ENCODE measurements at regions not wholly inside any gene's neighbourhood (a gene's known extent, or its start where the extent isn't known, plus 50 kb on each side); places are given as distances from the start of the nearest gene placed in this dataset.
"Not testable (repeated sequence)": the region's sequence is repeated elsewhere in the genome, so short reads cannot be mapped to it uniquely, and the experiment has no call there.

DNA sequence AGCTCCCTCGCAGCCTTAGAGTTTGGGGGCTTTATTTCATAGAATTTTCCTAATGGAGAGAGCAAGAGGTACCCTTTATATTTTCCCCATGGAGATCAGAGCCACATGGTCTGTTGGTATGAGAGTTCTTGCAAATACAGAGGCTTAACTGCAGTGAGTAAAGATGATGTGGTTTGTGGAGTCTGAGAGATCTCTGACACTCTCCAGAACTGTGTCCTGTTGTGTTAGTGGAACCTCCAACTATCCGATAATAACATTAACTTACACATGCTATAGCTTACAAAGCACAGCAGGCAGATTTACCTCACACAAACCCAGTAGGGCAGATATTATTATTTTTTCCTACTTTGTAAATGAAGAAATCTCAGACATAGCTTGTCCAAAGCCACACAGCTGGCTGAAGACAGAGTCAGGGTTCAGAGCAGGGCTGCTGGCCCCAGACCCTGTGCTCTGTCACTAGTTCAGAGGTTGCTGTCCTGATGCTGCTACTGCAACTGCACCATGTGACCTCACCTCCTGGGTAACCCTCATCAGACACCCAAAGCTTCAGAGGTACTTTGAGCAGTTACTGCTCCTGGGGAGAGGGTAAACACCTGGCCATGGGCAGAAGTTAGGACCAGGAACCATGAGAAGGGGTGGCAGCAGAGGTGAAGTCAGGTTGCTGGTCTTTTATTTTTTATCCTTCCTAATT is 384.8 kb upstream of the PROX1 start:
- no peak for DNase-seq

DNA sequence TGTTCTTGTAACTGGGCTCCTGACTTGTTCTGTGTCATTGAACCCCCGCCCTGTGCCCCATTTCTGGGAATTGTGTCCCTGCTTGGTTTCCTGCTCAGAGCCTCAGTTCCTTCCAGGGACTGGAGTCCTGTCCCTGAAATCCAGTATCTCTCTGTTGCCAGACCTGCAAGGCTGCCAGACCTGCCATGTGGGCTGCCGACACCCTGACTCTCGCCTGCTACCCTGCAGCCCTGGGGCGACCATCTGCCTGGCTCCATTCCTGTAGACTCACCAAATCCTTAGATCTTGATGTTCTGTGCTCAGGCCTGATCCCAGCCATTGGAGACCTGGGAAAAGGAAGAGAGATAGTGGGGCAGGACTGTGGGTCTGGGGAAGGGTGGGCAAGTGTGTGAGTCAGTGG is 383.3 kb upstream of the PROX1 start:
- no peak for DNase-seq

DNA sequence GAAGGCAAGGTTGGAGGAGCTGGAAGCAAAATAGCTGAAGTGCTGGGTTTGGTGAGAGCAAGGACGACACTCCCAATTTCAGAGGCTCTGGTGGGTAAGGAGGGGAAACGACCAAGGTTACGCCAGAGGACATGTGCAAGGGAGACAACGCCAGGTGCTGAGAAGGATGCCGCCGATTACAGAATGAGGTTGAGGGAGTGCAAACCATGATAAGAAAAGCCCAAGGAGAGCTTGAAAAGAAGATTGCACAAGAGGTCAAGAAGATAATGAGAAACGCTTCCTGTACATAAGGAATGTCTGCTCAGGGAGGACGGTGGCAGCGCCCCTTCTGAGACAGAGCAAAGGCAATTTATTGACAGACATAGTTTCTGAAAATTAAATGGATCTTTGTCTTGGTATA is 382.0 kb upstream of the PROX1 start:
- DNase-seq: no peak

DNA sequence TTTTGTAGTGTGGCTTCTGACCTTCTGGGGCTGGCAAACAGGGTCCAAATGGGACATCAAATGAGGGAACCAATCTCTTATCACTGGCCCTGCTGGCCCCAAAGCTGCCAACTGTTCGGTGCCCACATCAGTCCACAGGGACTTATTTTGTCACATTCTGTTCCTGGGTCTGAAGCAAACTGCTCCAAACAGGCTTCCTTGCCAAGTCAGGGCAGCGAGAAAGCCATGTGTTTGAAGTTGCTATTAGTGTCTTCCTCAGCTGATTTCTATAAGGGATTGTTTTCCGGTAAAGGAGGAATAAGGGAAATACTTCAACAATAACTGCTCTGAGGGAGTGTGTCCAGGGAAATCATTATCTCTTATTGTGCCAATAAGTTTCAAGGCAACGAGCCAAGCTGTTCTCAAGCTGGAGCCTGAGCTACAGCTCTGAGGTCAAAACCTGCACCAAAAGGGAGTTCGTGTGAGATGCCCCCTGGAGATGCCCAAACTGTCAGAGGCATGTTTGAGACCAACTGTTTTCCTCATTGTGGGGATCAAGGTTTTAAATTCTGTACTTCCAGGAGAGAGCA is 381.4 kb upstream of the PROX1 start:
- DNase-seq: no peak

DNA sequence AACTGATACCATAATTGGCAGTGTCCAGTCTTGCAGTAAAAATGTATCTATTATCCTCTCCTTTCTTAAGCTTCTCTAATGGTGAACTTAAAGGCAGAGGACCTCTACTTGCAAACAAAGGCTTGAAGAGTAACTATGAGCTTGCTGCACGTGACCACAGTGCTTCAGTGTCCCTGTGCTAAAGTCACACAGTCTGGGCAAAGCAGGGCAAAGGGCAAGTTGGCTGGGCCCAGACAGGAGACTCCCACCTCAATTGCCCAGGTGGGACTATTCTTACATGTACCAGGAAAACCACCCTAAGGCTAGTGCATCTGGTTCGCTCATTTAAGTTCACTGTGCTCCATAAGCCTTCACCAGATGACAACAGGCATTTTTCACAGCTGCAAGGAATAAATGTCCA is 374.2 kb upstream of the PROX1 start:
- DNase-seq: no peak

DNA sequence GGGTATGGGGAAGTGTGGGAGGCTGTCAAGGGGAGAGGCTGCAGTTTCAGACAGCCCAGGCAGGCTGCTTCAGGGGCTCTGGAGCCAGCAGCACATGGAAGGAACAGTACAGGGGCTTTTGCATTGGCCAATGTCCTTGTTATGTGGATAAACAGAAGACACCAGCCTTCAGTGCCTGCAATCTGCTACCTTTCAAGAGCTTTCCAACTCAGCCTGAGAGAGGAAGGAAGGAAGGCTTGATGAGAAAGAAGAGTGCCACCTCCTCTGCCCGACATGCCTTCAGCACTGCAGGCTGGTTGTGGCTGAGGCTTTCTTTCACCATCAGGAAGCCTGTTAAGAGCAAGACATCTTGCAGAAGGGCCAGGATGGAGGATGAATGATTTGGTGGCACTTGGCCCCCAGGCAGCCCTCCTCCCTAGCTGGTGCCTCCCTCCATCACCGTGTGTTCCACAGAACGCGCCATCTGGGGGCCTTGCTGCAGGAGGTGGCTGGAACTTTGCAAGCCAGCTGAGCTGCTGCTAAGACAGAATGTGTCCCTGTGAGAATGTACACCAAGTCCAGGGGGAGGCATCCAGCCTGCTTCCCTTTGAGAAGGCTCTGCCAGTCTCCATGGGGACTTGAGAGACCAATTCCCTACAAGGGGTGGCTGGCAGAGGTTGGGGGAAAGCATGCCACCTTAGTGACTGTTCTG is 372.4 kb upstream of the PROX1 start:
- DNase-seq: no peak

DNA sequence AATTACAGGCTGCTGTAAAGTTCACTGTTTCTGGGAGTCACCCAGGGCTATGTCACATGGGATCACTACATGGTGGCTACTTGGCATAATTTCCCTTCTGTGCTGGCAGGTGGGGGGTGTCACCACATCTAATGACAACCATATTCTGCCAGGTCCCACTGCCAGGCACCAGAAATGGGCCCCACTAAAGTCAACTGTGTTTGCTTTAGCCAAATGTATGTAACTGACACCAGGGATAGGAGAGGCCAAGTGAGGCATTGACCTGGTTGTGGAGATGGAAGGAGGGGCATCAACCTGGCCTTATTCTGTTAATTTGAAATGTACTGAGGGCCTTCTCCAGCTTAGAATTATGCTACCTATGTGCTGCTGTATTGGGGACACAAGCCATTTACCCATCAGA is 370.6 kb upstream of the PROX1 start:
- DNase-seq: no peak

DNA sequence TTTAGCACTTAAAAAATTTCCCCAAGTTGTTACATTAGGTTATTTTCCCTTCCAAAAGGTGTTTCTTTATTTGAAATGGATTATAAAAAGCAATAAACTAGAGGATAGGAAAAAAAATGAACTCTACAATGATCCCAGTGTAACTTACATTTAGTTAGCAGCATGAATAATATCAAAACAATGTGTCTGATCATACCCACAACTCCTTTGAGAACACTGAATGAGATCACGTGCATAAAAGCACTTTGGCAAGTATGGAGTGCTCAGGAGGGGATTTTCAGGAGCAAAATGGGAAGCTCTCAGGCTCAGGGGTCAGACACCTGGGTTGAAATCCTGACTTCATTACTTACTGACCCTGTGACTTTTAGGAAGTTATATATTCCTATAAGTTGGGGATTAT is 369.7 kb upstream of the PROX1 start:
- no peak for DNase-seq

DNA sequence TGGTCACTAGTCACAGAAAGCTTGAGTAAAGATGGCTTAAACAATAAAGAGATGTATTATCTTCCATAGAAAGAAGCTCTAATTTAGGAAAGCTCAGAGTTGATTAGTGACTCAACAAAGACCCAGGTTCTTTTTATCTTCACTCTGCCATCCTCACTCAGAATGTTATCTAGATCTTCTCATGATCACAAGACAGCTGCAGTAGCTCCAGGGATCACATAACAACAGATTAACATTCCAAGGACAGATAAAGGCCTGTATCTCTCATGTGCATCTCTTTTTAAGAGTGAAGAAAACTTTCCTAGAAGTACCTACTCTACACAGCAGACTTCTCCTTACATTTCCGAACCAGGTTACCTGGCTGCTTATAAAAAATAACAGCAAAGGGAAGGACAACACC is 368.7 kb upstream of the PROX1 start:
- no peak for DNase-seq

DNA sequence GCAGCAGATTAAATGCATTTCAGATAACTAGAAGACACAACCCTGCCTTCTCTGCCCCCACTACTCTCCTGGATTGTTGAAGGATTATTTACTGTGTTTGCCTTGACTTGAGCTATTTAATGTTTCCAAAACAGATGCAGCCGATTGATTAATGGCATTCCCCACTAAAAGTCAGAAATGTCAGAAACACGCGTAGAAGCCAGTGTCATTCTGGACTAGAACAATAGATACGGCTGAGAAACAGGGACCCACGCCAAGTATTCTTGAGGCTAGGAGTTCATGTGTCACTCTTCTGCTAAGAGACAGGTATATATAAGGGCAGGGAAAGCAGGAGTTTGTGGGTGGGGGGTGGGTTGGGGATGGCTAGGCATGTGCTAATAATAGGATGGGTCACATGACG is 366.7 kb upstream of the PROX1 start:
- no peak for DNase-seq

DNA sequence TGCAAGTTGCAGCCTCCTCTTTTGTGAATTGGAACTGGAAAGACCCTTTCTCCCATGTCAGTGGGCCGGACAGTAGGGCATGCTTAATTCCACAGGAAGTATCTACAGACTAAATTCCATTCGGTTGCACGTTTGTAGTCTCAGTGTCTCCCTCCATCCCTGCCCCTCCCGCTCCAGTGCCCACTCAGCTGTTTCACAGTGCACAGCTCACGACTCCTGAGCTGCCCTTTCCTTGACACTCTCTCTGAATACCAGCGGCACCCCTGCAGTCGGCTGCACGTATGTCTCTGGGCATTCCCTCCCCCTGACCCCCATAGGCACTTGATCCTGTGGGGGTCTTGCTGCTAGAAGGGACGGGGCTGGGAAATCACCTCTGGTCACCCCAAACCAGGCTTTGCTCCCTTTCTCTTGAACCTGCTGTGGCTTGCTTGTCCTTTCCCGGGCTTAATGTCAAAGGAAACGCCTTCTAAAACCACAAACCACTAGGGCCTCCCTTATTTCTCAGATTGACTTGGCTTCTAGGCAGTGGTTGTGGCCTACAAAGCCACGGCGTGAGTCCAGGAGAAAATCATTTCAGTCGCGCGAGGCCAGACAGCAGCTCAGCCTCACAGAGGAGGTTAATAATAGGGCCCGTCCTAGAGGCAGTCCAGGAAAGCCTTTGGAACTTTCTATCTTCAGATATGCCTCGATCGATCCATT is 365.3 kb upstream of the PROX1 start:
- DNase-seq: no peak

DNA sequence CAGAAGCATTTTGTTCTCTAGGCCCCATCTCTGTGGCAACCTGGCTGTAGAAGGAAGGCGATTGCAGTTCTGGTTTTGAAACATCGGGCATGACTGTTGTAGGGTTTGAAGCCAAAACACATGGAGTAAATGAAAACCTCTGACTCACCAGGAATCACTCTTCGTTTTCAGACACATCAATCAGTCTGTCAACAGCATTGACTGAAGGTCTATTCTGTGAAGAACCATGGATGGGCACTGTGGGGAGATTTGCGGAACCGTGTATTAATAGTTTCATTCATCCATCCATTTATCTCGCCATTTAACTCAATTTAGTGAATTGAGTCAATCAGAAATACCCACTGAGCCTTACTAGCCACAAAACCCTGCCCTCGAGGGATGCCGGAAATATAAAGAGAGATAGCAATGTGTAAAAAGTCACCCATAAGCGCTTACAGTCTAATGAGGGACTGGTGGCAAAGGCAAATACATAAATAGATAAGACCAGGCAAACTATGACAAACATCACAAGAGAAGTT is 364.6 kb upstream of the PROX1 start:
- DNase-seq: no peak

DNA sequence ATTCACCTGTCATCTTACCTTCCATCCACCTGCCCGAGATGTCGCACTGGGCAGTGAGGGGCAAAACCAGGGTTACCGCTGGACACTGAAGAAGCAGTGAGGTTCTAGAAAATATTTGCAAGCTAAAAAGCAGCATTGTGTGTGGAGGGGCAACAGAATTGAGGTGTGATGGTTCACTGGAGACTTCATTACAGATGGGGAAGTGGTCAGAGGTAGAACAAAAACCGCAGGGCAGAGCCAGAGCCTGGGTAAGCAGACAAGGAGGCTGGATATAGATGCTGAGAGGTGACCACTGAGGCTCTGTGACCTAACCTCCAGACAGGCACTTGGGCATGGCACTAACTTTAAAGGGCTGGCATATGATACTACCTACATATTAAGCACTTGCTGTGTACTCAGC is 363.9 kb upstream of the PROX1 start:
- DNase-seq: no peak

DNA sequence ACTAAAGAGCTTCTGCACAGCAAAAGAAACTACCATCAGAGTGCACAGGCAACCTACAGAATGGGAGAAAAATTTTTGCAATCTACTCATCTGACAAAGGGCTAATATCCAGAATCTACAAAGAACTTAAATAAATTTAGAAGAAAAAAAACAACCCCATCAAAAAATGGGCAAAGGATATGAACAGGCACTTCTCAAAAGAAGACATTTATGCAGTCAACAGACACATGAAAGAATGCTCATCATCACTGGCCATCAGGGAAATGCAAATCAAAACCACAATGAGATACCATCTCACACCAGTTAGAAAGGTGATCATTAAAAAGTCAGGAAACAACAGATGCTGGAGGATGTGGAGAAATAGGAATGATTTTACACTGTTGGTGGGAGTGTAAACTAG is 351.0 kb upstream of the PROX1 start:
- DNase-seq: not testable (repeated sequence)

DNA sequence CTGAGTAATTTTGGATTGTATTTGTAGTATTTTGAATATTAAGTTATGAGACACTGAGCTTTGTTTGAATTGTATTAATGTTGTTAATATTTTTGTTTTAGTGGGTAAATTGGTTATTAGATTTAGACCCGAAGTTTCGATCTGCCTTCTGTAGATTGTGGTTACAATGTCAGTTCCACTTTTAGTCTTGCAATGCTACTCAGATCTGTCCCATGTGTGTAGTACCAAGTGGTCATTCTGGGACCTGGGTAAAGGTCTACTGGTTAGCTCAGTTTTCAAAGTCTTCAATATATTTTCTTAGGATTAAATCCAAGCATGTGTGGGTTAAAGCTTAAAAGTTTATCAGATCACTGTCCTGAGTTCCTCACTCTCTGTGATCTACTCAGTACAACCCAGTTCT is 346.5 kb upstream of the PROX1 start:
- no peak for DNase-seq

DNA sequence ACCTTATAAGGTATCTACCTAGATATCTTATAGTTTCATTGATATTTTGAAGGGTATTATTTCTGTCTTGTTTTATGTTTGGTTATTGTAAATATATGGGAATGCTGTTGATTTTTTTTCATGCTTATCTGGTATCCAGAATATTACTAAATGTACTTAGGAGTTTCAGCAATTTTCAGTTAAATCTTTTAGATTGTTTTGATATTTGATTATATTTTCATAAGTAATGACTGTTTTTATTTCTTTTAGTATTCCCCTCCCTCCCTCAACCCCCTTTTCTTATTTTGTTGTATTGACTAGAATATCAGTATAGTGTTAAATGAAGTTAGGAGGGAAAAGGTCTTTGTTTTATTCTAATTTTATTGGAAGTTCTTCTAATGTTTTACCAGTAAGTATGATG is 344.4 kb upstream of the PROX1 start:
- no peak for DNase-seq

DNA sequence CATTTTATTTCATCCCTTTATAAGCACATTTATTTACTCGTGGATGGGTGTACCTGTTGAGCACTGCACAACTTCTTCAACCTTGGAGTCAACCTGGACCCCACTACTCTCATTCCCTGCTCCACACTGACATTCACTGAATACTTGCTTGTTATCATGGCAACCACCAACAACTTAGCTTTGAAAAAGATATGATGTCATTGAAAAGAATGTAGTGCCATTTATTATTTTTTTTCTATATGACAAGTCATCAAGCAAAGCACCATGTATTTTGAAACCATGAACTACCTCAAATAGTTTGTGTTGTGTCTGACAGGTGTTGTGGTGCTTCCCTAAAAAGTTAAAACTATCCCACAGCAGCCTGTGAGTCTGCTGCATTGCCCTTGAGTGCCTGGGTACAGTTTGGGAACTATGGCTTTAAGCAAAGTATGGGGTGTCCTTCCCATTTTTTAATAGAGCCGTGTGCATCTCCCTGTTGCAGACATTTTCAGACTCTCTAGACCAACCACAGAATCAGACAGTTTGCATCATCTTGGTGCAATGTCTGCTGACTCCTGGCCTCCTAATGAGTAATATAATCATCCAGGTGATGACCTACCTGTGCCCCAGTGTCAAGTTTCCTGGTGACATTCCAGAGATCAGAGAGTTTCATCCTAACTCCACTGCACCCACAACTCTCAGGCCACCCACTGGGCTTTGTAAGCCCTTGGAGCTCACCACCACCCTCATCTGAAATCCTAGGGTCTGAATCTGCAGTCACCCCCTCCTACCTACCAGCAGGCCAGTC is 339.7 kb upstream of the PROX1 start:
- no peak for DNase-seq

DNA sequence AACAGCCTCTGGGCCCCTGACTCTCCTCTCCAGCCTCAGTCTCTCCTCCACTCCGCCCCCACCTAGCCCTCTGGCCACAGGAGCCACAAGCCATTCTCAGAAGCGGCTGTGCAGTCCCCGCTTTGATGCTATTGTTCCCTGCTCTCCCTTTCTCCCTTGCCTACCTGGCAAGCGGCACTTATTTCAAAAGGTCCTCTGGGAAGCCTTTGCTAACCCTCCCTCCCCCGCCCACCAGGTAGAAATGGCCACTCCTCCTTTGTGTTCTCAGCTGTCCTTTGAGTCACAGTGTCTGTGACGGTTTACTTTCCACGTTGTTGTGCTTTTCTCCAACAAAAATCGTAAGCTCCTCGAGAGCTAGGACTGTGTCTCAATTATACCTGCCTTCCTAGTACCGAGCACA is 338.4 kb upstream of the PROX1 start:
- DNase-seq: peak; percentile 83

DNA sequence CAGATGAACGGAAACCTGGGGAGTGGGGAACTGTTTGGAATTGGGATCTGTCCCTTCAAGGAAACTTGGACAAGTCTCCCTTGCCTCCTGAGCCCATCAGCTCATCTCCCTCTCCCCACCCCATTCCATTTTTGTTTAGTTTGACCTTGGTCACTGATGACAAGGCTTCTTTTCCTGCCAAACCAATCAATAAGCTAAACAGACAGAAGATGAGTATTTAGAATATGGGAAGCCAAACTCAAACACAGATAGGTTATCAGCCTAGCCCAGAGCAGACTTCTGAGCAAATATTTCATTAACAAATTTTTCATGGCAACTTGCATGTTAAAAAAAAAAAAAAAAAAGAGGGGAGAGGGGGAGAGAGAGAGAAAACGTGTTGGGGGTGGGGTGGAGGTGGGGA is 337.2 kb upstream of the PROX1 start:
- DNase-seq: no peak

DNA sequence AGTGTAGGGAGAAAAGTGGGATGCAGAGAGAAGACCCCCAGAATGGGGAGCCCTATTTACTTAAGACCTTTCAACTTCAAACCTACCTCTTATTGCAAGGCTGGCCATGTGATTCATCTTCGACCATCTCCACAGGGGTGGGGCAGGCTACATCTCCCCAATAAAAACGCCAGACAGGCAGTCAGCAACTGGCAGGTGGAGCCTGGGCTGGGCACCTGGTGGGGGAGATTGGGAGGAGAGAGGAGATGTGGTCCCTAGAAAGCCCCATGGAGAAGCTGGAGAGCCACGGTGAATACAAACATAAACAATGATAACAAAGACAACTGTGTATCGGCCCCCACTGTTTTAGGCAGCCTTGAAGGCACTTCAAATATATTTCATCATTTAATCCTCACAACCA is 336.7 kb upstream of the PROX1 start:
- no peak for DNase-seq

DNA sequence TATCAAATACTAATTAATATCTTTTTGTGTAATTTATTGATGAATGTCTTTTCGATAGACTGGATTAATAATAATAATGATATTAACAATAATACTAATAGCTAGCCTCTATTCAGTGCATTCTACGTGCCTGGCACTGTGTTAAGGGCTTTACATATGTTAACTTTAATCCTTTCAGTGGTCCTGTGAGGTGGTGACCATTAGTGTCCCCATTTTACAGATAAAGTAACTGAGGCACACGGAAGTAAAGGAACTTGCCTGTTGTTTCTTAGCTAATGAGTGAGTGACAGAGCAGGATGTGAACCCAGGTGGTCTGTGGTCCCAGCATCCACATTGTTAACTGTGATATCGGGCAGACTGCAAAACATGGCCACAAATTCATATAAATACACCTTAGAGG is 335.7 kb upstream of the PROX1 start:
- no peak for DNase-seq

DNA sequence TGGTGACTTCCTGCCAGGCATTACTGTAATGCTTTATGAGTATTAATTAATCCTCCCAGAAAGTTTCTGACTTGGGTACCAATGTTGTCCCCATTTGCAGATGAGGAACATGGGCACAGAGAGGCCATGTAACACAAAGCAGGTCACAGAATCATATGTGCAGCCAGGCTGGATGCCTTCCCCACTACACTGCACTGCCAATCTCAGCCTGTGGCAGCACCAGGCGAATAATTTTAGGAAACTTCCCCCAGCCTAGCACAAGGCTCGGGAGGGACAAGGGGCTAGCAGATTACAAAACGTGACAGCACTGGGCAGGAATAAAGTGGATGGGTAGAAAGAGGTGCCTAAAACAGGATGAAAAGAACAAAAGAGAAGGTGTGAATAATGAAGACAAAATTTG is 331.7 kb upstream of the PROX1 start:
- no peak for DNase-seq

DNA sequence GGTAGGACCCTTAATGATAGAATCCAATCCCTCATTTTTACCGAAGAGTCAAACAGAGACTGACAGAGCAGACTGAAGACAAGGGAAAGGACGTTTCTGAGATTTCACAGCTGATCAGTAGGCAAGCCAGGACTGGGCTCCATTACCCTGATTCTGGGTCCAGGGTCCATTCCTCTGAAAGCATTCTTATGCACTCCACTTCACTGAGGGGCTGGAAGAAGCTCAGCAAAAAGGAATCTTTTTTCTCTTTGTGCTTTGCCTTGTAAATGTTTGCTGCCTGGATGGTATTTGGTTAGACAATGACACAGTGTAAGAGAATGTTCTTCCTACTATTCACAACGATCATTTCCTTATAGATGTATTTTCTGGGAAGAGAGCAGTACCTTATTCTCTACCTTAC is 331.3 kb upstream of the PROX1 start:
- DNase-seq: no peak
